ENCODE measurements at regions not wholly inside any gene's neighbourhood (a gene's known extent, or its start where the extent isn't known, plus 50 kb on each side); places are given as distances from the start of the nearest gene placed in this dataset.

DNA sequence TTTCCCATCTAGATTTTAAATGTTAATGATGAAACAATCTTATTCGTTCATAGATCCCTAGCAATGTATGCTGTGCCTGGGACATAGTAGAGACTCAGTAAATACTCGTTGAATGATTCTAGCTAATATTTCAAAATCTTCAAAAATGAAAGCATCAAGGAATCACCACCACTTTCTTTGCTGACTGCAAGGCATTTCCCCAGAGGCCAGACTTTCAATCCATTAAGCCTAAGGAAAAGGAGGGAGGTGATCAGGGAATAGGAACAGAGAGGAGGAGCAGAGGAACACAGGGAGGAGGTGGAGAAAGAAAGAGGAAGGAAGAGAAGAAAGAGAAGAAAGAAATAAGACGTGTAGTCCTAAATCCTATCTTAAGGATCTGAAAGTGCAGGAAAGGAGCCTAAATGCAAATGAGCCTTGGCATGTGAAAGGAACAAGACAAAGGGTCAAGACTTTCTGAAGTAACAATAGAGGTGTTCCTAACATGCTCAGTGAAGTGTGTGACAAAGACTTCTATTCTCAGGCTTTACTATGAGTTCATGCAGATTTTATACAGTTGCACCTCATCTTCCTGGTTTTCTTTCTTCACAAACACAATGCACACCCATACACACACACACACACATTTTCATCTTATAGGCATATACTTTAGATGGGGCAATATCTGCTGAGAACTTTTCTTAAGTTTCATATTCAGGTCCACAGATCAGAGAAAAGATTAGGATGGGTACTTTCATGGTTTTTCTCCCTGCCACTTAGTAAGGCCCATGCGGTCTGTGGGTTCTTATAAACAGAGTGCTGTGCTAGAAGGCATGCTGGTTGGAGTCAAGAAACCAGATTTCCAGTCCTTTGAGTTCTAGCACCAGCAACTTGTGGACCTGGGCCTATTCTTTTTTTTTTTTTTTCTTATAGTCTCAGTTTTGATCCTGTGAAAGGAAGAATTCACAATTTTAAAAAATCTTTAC lies 512.2 kb upstream of the TNC start:
- 80% methylated on average over 4 of the region's 4 CpGs for WGBS (ENCODE audit: missing lambda C conversion rate)
- Histone ChIP-seq H3K27ac (peak overlapping the region in 1 of 2 experiments; percentile 45; a peak in 1 of 6 replicates), H3K4me1 (no peaks in the 10 kb centered on the region), H3K9me3 (no peaks in the 10 kb centered on the region), H3K4me2 (no peak overlapping the region), H3K4me3 (no peak overlapping the region)
- ATAC-seq, result no peak
- no peak for TF ChIP-seq RARB (CRISPR knock-in tag; IDR thresholded peaks at IDR 0.05)
- no peak for TF ChIP-seq TFCP2L1 (CRISPR knock-in tag; IDR thresholded peaks at IDR 0.05)
- TF ChIP-seq, protein P1, sequence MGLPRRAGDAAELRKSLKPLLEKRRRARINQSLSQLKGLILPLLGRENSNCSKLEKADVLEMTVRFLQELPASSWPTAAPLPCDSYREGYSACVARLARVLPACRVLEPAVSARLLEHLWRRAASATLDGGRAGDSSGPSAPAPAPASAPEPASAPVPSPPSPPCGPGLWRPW (IDR thresholded peaks at IDR 0.05), result no peak
- POLR2A ChIA-PET, result no interaction called here
- FAIRE-seq, result no peak
- CTCF ChIA-PET, result interaction anchor here (0.9 kb wide), 1 partner anchor 13 kb away, joined by 3 read pairs; no protein-coding TSS in a partner anchor
- DNase-seq (ENCODE audit: low read depth in 1 of 2, low spot score in 1 of 2), result no peak

DNA sequence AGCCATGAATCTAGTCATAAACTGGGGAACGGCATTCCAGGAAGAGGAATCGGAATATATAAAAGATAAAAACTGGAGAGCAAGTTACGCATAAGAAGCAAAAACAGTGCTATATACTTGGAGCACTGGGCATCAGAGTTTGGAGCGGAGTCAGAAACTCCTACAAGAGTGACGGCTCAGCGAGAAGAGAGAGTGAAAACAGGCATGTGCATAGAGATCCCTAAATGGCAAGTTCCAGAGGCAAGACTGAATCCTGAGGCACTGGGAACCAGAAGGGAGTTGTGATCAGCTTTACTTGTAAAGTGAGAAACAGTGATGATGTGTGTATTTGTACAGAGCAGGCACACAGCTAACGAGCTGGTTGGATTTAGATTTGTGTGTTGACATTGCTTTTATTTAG lies 514.4 kb upstream of the TNC start:
- CTCF ChIA-PET, result no interaction called here
- ATAC-seq, result no peak
- 91% methylated on average over 7 of the region's 7 CpGs for WGBS (ENCODE audit: missing lambda C conversion rate)

GRCh38 chr9:115633104-115633503 lies 515.1 kb upstream of the TNC start:
- Histone ChIP-seq H3K4me1 (no peaks in the 10 kb centered on the region), H3K9me3 (no peaks in the 10 kb centered on the region), H3K4me2 (no peak overlapping the region), H3K27ac (no peak overlapping the region), H3K4me3 (no peak overlapping the region)
- FAIRE-seq (no peak), DNase-seq (ENCODE audit: low read depth in 1 of 2, low spot score in 1 of 2) (no peak), ATAC-seq (no peak)
- POLR2A ChIA-PET, result no interaction called here
- no peak for TF ChIP-seq EP300 (IDR thresholded peaks at IDR 0.05)
- no peak for TF ChIP-seq MAFK (IDR thresholded peaks at IDR 0.05; ENCODE audit: partially characterized antibody)
- no peak for TF ChIP-seq HOXA7 (CRISPR knock-in tag; IDR thresholded peaks at IDR 0.05)
- no peak for TF ChIP-seq JUN (IDR thresholded peaks at IDR 0.05)
- no peak for TF ChIP-seq MAZ (IDR thresholded peaks at IDR 0.05; ENCODE audit: borderline replicate concordance, low read depth, low read length)
- no peak for TF ChIP-seq EHMT2 (IDR thresholded peaks at IDR 0.05; ENCODE audit: low read depth)
- TF ChIP-seq FOXS1 (CRISPR knock-in tag; IDR thresholded peaks at IDR 0.05), result no peak
- TF ChIP-seq, protein P2, sequence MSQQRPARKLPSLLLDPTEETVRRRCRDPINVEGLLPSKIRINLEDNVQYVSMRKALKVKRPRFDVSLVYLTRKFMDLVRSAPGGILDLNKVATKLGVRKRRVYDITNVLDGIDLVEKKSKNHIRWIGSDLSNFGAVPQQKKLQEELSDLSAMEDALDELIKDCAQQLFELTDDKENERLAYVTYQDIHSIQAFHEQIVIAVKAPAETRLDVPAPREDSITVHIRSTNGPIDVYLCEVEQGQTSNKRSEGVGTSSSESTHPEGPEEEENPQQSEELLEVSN (IDR thresholded peaks at IDR 0.05; ENCODE audit: borderline replicate concordance, low read depth), result no peak
- TF ChIP-seq TFCP2L1 (CRISPR knock-in tag; IDR thresholded peaks at IDR 0.05), result no peak
- TF ChIP-seq ZSCAN20 (CRISPR knock-in tag; IDR thresholded peaks at IDR 0.05), result no peak
- TF ChIP-seq POLR2AphosphoS2 (conservative IDR thresholded peaks at IDR 0.05; ENCODE audit: low read length), result no peak
- CTCF ChIA-PET, result no interaction called here
- 72% methylated on average over 3 of the region's 3 CpGs for WGBS (ENCODE audit: missing lambda C conversion rate)

More for the DNA sequence above, 514.4 kb upstream of the TNC start:
- POLR2A ChIA-PET, result no interaction called here
- H3K4me3 ChIP-seq, result no peak overlapping the region
- no peak overlapping the region for H3K4me2 ChIP-seq
- no peaks in the 10 kb centered on the region for H3K4me1 ChIP-seq
- FAIRE-seq (no peak), DNase-seq (ENCODE audit: low read depth in 1 of 2, low spot score in 1 of 2) (no peak)
- H3K27ac ChIP-seq, result no peak overlapping the region
- no peaks in the 10 kb centered on the region for H3K9me3 ChIP-seq
- TF ChIP-seq, protein P2 (IDR thresholded peaks at IDR 0.05; ENCODE audit: borderline replicate concordance, low read depth), result no peak
- TF ChIP-seq HOXB5 (CRISPR knock-in tag; IDR thresholded peaks at IDR 0.05) (no peak), CEBPB (IDR thresholded peaks at IDR 0.05) (no peak), SREBF2 (IDR thresholded peaks at IDR 0.05) (no peak), EHF (CRISPR knock-in tag; IDR thresholded peaks at IDR 0.05) (no peak), CBX8 (IDR thresholded peaks at IDR 0.05) (no peak), ZC3H11A (IDR thresholded peaks at IDR 0.05) (no peak), TFCP2L1 (CRISPR knock-in tag; IDR thresholded peaks at IDR 0.05) (no peak), NFE2L2 (conservative IDR thresholded peaks at IDR 0.05; ENCODE audit: low read length) (no peak), BHLHE40 (IDR thresholded peaks at IDR 0.05; ENCODE audit: low read depth, low read length) (no peak), HDAC2 (IDR thresholded peaks at IDR 0.05) (no peak), JUN (IDR thresholded peaks at IDR 0.05) (no peak), HEYL (CRISPR knock-in tag; IDR thresholded peaks at IDR 0.05) (no peak), RNF2 (IDR thresholded peaks at IDR 0.05; ENCODE audit: borderline replicate concordance, low read depth) (no peak), JUNB (IDR thresholded peaks at IDR 0.05) (no peak), GATA3 (IDR thresholded peaks at IDR 0.05; ENCODE audit: borderline replicate concordance) (no peak)
- TF ChIP-seq, protein P1 (IDR thresholded peaks at IDR 0.05), result no peak
- TF ChIP-seq, protein P3, sequence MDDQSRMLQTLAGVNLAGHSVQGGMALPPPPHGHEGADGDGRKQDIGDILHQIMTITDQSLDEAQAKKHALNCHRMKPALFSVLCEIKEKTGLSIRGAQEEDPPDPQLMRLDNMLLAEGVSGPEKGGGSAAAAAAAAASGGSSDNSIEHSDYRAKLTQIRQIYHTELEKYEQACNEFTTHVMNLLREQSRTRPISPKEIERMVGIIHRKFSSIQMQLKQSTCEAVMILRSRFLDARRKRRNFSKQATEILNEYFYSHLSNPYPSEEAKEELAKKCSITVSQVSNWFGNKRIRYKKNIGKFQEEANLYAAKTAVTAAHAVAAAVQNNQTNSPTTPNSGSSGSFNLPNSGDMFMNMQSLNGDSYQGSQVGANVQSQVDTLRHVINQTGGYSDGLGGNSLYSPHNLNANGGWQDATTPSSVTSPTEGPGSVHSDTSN (IDR thresholded peaks at IDR 0.05), result no peak
